ENCODE measurements at regions not wholly inside any gene's neighbourhood (a gene's known extent, or its start where the extent isn't known, plus 50 kb on each side); places are given as distances from the start of the nearest gene placed in this dataset.
A peak's percentile ranks its signal among the peaks of the same experiment; 100 is the strongest.

DNA sequence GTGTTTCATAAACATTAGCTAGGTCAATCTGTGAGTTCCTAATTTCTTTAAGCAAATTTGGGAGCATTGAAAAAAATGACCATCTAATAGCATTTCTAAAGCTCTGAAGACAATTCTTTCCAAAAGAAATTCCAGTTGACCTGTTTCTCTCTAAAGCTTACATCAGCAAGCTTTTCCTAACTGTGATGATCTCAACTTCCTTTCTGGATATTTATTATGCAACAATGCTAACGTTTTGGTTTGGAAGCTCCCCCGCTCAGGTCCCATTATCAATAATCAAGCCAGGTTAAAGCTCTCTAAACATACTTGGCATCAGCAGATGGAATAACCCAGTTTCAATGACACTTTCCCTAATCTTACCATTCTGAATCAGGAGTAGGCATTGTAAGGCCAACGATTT, 196.3 kb upstream of the TANK start:
- Histone ChIP-seq H2AFZ (peak overlapping the region; percentile 33; the same call in 1 of the 2 replicates), H4K20me1 (replicated peaks; ENCODE audit: insufficient read depth) (no peaks in the 10 kb centered on the region), H3K27me3 (ENCODE audit: insufficient read depth) (no peaks in the 10 kb centered on the region), H3K4me1 (ENCODE audit: insufficient read depth) (peaks cover 7% of the 10 kb centered on the region; the same call in 1 of the 2 replicates), H3K27ac (ENCODE audit: low read depth) (no peak overlapping the region), H3K9me2 (ENCODE audit: insufficient read depth) (peaks cover 3% of the 10 kb centered on the region; the same call in 1 of the 2 replicates), H3K4me3 (no peak overlapping the region), H3K36me3 (ENCODE audit: insufficient read depth) (no peaks in the 10 kb centered on the region), H3K4me2 (no peak overlapping the region), H3F3A (replicated peaks; ENCODE audit: low read depth) (no peaks in the 10 kb centered on the region), H3K79me2 (replicated peaks; ENCODE audit: insufficient read depth) (no peaks in the 10 kb centered on the region)
- H3K36me3 Mint-ChIP-seq (ENCODE audit: low read depth) = no peaks in the 10 kb centered on the region
- DNase-seq (ENCODE audit: low spot score) = no peak
- ATAC-seq = no peak
- peaks cover 5% of the 10 kb centered on the region; the same call in 2 of the 3 replicates for H3K4me1 Mint-ChIP-seq
- H3K27ac Mint-ChIP-seq = no peak overlapping the region; the same call in 1 of the 2 replicates
- TF ChIP-seq ZNF114 (CRISPR knock-in tag; IDR thresholded peaks at IDR 0.05) (no peak), EZH2 (IDR thresholded peaks at IDR 0.05; ENCODE audit: low read depth, unreplicated experiment) (no peak), EZH2phosphoT487 (IDR thresholded peaks at IDR 0.05; ENCODE audit: unreplicated experiment) (no peak)
- TF ChIP-seq, protein P1, sequence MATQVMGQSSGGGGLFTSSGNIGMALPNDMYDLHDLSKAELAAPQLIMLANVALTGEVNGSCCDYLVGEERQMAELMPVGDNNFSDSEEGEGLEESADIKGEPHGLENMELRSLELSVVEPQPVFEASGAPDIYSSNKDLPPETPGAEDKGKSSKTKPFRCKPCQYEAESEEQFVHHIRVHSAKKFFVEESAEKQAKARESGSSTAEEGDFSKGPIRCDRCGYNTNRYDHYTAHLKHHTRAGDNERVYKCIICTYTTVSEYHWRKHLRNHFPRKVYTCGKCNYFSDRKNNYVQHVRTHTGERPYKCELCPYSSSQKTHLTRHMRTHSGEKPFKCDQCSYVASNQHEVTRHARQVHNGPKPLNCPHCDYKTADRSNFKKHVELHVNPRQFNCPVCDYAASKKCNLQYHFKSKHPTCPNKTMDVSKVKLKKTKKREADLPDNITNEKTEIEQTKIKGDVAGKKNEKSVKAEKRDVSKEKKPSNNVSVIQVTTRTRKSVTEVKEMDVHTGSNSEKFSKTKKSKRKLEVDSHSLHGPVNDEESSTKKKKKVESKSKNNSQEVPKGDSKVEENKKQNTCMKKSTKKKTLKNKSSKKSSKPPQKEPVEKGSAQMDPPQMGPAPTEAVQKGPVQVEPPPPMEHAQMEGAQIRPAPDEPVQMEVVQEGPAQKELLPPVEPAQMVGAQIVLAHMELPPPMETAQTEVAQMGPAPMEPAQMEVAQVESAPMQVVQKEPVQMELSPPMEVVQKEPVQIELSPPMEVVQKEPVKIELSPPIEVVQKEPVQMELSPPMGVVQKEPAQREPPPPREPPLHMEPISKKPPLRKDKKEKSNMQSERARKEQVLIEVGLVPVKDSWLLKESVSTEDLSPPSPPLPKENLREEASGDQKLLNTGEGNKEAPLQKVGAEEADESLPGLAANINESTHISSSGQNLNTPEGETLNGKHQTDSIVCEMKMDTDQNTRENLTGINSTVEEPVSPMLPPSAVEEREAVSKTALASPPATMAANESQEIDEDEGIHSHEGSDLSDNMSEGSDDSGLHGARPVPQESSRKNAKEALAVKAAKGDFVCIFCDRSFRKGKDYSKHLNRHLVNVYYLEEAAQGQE (IDR thresholded peaks at IDR 0.05; ENCODE audit: unreplicated experiment) = no peak
- TF ChIP-seq, protein P2, sequence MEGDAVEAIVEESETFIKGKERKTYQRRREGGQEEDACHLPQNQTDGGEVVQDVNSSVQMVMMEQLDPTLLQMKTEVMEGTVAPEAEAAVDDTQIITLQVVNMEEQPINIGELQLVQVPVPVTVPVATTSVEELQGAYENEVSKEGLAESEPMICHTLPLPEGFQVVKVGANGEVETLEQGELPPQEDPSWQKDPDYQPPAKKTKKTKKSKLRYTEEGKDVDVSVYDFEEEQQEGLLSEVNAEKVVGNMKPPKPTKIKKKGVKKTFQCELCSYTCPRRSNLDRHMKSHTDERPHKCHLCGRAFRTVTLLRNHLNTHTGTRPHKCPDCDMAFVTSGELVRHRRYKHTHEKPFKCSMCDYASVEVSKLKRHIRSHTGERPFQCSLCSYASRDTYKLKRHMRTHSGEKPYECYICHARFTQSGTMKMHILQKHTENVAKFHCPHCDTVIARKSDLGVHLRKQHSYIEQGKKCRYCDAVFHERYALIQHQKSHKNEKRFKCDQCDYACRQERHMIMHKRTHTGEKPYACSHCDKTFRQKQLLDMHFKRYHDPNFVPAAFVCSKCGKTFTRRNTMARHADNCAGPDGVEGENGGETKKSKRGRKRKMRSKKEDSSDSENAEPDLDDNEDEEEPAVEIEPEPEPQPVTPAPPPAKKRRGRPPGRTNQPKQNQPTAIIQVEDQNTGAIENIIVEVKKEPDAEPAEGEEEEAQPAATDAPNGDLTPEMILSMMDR (conservative IDR thresholded peaks at IDR 0.05; ENCODE audit: low read depth in 2 of 2) = no peak
- TF ChIP-seq, protein P3, sequence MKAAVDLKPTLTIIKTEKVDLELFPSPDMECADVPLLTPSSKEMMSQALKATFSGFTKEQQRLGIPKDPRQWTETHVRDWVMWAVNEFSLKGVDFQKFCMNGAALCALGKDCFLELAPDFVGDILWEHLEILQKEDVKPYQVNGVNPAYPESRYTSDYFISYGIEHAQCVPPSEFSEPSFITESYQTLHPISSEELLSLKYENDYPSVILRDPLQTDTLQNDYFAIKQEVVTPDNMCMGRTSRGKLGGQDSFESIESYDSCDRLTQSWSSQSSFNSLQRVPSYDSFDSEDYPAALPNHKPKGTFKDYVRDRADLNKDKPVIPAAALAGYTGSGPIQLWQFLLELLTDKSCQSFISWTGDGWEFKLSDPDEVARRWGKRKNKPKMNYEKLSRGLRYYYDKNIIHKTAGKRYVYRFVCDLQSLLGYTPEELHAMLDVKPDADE (IDR thresholded peaks at IDR 0.05) = no peak
- peaks cover 9% of the 10 kb centered on the region for H3K27me3 Mint-ChIP-seq (ENCODE audit: insufficient read depth, low read depth, poor library complexity)
- no peak overlapping the region for H3K4me3 Mint-ChIP-seq
- H3K9me3 Mint-ChIP-seq = no peaks in the 10 kb centered on the region

DNA sequence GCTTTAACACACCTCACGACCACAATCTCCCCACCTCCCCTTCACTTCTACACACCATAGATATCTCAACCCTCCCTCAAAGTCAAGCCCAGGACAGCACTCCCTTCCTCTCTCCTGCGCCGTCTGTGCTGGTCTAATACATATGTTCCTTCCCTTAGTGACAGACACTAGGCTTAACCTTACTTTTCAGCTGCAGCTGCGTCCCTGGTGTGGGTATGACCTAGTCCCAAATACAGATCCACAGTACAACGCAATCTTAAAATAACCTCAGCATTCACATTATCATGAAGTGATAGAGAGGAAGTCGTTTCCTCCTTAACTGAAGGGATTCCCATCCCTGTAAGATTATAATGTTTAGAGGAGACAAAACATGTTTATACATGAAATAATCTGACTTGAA, 192.7 kb upstream of the TANK start:
- ATAC-seq = no peak
- H3K4me3 Mint-ChIP-seq = no peak overlapping the region
- Histone ChIP-seq H2AFZ (no peak overlapping the region), H3K36me3 (ENCODE audit: insufficient read depth) (no peaks in the 10 kb centered on the region), H3K9me2 (ENCODE audit: insufficient read depth) (peaks cover 4% of the 10 kb centered on the region; the same call in 1 of the 2 replicates), H4K20me1 (replicated peaks; ENCODE audit: insufficient read depth) (no peaks in the 10 kb centered on the region), H3K27me3 (ENCODE audit: insufficient read depth) (no peaks in the 10 kb centered on the region), H3K4me1 (ENCODE audit: insufficient read depth) (peaks cover 7% of the 10 kb centered on the region; the same call in 1 of the 2 replicates), H3K4me2 (no peak overlapping the region), H3K4me3 (no peak overlapping the region), H3F3A (replicated peaks; ENCODE audit: low read depth) (no peaks in the 10 kb centered on the region), H3K79me2 (replicated peaks; ENCODE audit: insufficient read depth) (no peaks in the 10 kb centered on the region), H3K27ac (ENCODE audit: low read depth) (no peak overlapping the region)
- no peak overlapping the region for H3K27ac Mint-ChIP-seq
- peaks cover 7% of the 10 kb centered on the region; the same call in 2 of the 3 replicates for H3K4me1 Mint-ChIP-seq
- peaks cover 2% of the 10 kb centered on the region; the same call in 1 of the 3 replicates for H3K9me3 Mint-ChIP-seq
- no peak for DNase-seq (ENCODE audit: low spot score)
- H3K36me3 Mint-ChIP-seq (ENCODE audit: low read depth) = peaks cover 3% of the 10 kb centered on the region; the same call in 1 of the 3 replicates
- peaks cover 4% of the 10 kb centered on the region for H3K27me3 Mint-ChIP-seq (ENCODE audit: insufficient read depth, low read depth, poor library complexity)
- TF ChIP-seq, protein P4, sequence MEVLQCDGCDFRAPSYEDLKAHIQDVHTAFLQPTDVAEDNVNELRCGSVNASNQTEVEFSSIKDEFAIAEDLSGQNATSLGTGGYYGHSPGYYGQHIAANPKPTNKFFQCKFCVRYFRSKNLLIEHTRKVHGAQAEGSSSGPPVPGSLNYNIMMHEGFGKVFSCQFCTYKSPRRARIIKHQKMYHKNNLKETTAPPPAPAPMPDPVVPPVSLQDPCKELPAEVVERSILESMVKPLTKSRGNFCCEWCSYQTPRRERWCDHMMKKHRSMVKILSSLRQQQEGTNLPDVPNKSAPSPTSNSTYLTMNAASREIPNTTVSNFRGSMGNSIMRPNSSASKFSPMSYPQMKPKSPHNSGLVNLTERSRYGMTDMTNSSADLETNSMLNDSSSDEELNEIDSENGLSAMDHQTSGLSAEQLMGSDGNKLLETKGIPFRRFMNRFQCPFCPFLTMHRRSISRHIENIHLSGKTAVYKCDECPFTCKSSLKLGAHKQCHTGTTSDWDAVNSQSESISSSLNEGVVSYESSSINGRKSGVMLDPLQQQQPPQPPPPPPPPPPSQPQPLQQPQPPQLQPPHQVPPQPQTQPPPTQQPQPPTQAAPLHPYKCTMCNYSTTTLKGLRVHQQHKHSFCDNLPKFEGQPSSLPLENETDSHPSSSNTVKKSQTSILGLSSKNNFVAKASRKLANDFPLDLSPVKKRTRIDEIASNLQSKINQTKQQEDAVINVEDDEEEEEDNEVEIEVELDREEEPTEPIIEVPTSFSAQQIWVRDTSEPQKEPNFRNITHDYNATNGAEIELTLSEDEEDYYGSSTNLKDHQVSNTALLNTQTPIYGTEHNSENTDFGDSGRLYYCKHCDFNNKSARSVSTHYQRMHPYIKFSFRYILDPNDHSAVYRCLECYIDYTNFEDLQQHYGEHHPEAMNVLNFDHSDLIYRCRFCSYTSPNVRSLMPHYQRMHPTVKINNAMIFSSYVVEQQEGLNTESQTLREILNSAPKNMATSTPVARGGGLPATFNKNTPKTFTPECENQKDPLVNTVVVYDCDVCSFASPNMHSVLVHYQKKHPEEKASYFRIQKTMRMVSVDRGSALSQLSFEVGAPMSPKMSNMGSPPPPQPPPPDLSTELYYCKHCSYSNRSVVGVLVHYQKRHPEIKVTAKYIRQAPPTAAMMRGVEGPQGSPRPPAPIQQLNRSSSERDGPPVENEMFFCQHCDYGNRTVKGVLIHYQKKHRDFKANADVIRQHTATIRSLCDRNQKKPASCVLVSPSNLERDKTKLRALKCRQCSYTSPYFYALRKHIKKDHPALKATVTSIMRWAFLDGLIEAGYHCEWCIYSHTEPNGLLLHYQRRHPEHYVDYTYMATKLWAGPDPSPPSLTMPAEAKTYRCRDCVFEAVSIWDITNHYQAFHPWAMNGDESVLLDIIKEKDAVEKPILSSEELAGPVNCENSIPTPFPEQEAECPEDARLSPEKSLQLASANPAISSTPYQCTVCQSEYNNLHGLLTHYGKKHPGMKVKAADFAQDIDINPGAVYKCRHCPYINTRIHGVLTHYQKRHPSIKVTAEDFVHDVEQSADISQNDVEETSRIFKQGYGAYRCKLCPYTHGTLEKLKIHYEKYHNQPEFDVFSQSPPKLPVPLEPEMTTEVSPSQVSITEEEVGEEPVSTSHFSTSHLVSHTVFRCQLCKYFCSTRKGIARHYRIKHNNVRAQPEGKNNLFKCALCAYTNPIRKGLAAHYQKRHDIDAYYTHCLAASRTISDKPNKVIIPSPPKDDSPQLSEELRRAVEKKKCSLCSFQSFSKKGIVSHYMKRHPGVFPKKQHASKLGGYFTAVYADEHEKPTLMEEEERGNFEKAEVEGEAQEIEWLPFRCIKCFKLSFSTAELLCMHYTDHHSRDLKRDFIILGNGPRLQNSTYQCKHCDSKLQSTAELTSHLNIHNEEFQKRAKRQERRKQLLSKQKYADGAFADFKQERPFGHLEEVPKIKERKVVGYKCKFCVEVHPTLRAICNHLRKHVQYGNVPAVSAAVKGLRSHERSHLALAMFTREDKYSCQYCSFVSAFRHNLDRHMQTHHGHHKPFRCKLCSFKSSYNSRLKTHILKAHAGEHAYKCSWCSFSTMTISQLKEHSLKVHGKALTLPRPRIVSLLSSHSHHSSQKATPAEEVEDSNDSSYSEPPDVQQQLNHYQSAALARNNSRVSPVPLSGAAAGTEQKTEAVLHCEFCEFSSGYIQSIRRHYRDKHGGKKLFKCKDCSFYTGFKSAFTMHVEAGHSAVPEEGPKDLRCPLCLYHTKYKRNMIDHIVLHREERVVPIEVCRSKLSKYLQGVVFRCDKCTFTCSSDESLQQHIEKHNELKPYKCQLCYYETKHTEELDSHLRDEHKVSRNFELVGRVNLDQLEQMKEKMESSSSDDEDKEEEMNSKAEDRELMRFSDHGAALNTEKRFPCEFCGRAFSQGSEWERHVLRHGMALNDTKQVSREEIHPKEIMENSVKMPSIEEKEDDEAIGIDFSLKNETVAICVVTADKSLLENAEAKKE (CRISPR knock-in tag; IDR thresholded peaks at IDR 0.05) = no peak
- TF ChIP-seq JUNB (IDR thresholded peaks at IDR 0.05; ENCODE audit: unreplicated experiment) (no peak), ZNF114 (CRISPR knock-in tag; IDR thresholded peaks at IDR 0.05) (no peak), NANOG (IDR thresholded peaks at IDR 0.05; ENCODE audit: borderline replicate concordance) (no peak), EZH2 (IDR thresholded peaks at IDR 0.05; ENCODE audit: low read depth, unreplicated experiment) (no peak)
